Breast epithelium (tissue), 3 donors: ENCODE measurements at regions not wholly inside any gene's neighbourhood (a gene's known extent, or its start where the extent isn't known, plus 50 kb on each side); places are given as distances from the start of the nearest gene placed in this dataset.

Experiments used
- CTCF ChIP-seq, 3 donors: fragments of 450-650 bp; IDR thresholded peaks; one replicate each; pipeline ENCODE4 v1.5.1; 2016 to 2017; ENCODE audit warnings: antibody characterized with exemption in 3 of 3, mild to moderate bottlenecking in 3 of 3, moderate library complexity in 3 of 3
- POLR2A ChIP-seq: fragments of 450-650 bp; IDR thresholded peaks from one replicate; pipeline ENCODE4 v1.6.1; 2016; ENCODE audit warnings: antibody characterized with exemption, mild to moderate bottlenecking, moderate library complexity
- POLR2AphosphoS5 ChIP-seq, 3 donors: sonication (generic); formaldehyde crosslinking; IDR thresholded peaks; one replicate each; pipeline ENCODE4 v1.6.1; 2017; ENCODE audit warnings: antibody characterized with exemption in 3 of 3

- no peak for TF ChIP-seq CTCF (IDR thresholded peaks at IDR 0.05)
- no peak for TF ChIP-seq POLR2A
- no peak for TF ChIP-seq POLR2AphosphoS5 (IDR thresholded peaks at IDR 0.05)
Measured at GRCh38 chr5:26700759-26701384, 337.5 kb downstream of the CDH9 start.
